NCI-H82 (cell line): ENCODE measurements at regions not wholly inside any gene's neighbourhood (a gene's known extent, or its start where the extent isn't known, plus 50 kb on each side); places are given as distances from the start of the nearest gene placed in this dataset.

Experiments used
- DNase-seq: peaks from one replicate; lab custom pipeline; 2025; lab: John Stamatoyannopoulos, UW

DNA sequence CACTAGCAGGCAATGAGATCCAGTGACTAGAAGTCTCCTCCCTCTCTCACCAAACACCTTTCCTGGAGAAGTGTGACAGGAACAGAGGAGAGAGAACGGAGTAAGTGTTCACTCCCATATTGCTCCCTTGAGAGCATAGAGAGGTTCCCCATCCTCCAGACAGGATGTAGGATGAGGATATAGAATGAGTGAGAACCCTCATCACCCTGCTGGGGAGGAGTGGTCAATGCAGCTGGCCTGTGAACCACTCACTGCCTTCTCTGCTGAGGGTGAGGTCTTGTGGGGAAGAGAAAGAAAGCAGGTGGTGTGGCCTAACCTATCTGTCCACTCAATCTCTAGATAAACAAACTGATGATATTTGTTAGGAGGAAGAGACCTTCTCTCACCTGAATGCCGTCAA, 386.6 kb downstream of the PCDH20 start:
- DNase-seq: peak; percentile 83

DNA sequence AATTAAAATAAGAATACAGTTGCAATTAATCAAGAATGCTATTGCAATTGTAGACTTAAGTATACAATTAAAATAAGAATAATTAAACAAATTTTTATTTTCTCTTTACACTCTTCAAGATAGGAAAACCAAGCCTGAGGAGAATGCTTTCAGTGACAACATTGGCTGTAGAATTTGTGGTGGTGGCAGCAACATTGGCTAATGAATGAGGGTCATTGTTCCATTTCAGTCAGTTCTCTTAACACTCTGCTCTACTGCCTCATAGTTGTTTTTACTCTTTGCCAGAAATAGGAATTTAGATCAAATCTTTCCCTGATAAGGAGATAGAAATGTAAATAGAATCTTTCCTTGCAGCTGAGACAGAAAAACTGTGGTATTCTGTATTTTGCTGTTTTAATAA, 391.6 kb downstream of the PCDH20 start:
- no peak for DNase-seq

DNA sequence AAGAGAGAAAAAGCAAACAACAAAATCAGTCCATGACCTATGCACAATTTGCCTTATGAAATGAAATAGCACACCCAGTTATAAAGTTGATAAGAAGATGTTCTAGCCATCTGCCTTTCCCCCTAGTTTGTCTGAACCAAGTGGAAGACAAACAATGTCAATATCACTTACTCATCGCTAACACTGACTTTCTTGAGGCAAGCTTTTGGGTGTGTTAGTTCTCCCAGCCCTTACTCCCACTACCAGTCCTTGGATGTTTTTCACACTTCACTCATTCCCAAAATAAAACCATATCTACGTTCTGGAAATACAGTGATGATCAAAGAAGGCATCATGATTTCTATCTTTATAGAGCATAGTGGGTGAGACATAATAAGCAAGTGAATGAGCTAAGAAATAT, 393.8 kb downstream of the PCDH20 start:
- DNase-seq: no peak

DNA sequence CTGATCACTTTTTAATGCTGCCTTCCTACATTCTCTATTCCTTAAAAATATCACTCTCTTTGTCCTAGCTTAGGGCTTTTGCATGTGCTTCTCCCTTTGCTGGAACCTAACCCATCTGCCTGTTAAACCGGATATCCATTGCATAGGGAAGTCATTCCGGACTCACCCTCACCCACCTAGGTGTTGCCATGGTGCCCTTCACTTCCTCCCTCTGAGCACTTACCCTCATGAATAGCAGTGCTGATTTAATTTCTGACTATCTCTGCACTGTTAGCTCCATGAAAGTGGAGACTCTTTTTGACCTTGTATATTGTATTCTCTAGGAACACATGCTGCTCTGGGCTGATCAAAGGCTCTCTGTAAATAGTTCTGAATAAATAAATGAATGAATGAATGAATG, 401.9 kb downstream of the PCDH20 start:
- no peak for DNase-seq

DNA sequence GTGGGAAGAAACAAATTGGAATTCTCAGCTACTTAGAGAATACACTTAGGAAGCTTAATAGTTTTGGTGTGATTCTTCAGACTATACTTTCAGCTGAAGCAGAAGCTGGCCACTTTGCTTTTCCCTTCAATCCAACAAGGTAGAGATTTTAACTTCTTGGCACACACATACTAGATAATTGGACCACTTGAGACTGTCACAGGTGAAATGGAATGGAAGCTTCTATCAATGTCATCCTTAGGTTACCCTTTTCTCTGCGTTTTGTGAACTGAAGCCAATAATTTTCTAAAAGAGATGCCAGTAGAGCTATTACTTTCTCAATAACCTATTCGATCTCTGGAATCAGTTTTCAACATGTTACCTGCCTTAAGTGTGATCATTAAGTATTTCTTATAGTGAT, 405.3 kb downstream of the PCDH20 start:
- DNase-seq: no peak

DNA sequence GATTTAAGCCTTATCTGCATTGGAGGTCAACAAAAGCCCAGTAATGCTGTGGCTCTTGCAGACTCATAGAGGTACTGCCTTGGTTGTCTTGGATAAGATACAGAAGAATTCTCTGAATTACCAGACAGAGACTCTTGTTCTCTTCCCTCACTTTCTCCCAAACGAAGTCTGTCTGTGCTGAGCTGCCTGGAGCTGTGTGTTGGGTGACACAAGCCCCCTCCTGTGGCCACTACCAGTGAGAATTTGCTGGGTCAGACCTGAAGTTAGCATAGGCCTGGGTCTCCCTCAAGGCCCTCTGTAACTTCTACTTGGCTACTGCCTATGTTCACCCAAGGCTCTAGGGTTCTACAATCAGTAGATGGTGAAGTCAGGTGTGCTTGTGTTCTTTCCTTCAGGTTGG, 413.0 kb downstream of the PCDH20 start:
- peak; percentile 5 for DNase-seq

DNA sequence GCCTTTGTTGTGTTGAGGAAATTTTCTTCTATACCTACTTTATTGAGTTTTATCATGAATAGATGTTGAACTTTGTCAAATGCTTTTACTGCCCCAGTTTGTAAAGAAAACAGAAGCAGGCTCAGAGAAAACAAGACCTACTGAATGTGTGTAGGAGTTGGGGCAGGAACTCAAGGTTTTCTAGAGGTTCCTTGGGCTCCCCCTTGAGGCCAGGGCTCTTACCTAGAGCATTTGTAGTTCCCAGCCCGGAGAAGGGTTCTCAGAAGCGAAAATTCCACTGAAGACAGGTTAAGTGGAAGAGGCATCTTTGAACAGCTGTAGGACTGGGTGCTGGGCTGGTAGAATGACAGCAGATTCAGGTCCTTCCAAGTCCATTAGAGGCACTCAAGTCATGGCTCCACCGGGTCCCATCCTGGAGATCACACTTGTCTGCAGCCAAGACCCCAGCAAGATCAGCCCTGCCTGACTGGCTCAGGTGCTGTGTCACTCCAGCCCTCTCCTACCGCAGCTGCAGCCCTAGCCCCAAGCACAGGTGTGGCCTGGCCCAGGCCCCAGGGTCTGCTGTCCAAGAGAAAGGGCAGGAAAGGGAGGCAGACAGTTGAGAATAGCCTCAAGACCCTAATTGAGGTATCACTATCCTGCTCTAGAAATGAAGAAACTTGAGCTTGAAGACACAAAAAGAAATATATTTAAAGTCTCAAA, 425.5 kb downstream of the PCDH20 start:
- peak; percentile 83 for DNase-seq

DNA sequence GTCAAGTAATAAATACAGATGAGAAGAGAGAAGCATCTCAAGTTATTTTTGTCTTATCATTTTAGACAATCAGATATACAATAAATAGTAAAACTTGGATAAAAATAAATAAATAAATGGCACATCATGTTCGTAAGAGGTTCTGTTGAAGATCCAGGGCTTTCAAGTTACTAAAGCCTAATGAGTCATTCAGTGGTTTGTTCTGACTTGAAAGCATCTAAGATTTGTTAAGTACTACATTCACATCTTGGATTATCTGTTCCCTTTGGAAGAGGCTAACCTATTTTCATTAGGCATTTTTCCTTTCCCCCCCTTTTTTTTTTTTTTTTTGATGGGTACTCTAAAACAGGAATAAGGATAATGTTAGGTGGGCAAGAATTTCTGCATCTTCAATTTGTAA, 429.3 kb downstream of the PCDH20 start:
- DNase-seq: no peak

DNA sequence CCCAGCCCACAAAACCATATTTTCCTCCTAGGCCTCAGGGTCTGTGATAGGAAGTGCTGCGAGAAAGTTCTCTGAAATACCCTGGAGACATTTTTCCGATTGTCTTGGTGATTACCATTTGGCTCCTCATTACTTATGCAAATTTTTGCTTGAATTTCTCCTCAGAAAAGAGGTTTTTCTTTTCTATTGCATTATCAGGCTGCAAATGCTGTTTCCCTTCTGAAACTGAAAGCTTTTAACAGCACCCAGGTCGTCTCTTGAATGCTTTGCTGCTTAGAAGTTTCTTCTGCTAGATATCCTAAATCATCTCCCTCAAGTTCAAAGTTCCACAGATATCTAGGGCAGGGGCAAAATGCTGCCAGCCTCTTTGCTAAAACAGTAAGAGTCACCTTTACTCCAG, 434.2 kb downstream of the PCDH20 start:
- DNase-seq: no peak

DNA sequence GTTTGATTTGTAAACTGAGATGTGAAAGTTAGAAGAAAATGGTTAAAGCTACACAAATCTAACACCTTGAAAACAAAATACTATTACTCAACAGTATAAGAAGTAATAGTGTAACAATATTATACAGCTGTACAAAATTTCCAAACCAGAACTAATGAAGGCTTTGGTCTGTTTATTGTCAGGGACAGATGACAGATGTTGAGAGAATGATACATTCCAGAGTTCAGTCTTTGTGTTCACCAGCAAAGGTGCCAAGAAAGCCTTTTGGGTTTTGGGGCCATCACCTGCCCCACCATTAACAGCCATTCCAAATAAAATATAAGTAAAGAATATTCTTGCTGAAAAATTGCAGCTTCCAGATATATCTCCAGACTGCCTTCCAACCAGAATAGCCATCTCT, 439.3 kb downstream of the PCDH20 start:
- no peak for DNase-seq

DNA sequence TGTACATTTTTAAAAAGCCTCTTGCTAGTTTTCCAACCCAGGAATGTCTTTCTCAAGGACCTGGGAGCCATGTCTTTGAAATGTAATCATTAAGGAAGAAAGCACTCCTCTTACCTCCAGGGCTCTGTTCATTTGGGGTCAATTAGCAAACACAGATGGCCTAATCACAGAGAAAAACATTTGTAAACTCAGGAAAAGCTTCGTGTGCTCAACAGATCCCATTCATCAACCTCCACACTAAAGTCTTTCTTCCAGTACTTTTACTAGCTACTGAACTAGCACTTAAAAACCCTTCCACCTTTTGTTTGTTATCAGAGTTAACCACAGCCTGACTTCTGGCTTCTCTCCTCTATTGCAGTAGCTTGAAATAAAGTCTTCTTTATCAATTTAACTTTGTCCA, 441.4 kb downstream of the PCDH20 start:
- DNase-seq: no peak

DNA sequence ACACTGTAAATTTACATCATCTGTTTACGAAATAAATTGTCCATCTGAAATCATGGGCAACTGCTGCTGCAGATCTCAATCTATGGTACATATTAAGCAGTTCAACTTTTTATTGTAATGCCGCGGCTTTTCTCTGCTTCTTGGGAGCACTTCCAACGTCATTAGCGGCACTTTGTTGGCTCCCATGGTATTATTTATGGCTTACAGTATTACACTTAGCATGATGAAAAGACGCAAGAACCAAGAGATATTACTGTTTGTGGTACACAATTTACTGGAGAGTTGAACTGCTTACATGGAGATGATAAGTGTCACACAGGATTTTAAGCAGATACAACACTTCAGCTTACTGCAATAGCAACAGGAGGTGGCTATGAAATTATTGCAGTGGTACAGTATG, 442.1 kb downstream of the PCDH20 start:
- DNase-seq: no peak

DNA sequence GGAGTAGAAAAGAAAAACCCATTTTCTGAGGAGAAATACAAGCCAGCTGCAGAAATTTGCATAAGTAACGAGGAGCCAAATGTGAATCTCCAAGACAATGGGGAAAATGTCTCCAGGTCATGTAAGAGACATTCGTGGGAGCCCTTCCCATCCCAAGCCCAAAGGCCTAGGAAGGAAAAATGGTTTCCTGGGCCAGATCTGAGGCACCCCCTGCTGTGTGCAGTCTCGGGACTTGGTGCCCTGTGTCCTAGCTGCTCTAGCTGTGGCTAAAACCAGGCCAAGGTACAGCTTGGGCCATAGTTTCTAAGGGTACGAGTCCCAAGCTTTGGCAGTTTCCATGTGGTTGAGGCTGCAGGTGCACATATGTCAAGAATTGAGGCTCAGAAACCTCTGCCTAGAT, 444.9 kb downstream of the PCDH20 start:
- no peak for DNase-seq

DNA sequence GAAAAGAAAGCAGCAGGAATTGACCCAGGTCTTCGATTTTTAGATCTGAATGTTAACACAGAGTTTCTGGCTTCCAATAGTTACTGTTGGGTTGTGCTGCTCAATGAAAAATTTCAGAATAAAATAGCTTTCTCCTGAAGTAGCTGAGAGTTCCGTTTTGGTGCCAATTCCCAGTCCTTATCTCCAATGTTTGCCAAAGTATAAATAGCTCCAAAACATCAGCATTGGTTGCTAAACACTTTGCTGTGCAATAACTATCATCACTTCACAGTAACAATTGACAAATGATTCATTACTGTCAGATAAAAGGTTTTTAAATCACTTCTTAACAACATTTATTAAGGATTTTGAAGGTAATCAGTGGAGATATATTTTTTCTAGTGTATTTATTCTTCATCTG, 446.0 kb downstream of the PCDH20 start:
- DNase-seq: no peak

DNA sequence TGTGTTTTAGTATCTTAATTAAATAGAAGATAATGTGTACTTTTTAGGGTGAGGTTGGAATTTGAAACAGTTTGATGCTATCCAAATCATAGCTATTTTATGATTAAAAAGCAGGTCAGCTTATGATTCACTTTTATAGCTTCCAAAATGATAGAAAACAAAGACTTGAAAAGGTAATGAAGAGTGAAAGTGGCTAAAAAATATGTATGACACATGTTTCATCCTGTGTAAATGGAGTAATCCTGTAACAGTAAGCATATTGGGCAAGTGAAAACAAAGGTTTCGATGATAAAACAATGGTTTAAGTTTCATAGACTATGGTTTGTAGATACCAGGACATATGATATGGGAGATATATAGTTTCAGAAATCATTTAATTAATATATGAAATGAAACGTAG, 456.2 kb downstream of the PCDH20 start:
- no peak for DNase-seq

DNA sequence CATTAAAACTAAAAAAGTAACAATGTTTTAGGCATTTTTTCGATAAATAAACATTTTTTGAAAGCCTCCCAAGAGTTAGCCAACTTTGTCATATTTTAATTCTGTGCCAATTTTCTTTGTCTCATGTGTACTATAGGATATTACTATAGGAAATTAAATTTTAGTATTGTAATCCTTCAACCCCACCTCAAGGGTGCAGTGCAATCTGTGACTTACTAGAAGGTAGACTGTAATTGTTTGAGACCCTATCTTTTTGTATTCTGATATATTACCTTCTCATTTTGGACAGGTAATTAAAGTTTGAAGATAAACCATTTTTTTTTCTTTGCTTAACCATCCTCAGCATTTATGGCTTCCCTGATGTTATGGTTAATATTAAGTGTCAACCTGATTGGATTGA, 457.8 kb downstream of the PCDH20 start:
- DNase-seq: no peak

DNA sequence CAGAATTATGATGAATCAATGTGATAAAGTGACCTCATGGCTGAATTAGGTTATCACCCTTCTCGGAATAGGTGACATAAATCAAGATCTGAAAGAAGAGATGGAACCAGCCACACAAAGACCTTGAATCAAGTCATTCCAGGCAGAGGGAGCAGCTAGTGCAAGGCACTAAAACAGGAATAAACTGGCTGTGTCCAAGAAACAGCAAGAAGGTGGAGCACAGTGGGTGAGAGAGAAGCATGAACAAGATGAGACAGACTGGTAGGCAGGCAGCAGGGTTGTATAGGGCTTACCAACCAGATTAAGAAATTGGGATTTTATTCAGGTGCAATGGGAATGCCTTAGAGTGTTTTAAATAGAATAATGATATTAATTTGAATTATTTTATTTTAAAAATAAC, 470.3 kb downstream of the PCDH20 start:
- no peak for DNase-seq

DNA sequence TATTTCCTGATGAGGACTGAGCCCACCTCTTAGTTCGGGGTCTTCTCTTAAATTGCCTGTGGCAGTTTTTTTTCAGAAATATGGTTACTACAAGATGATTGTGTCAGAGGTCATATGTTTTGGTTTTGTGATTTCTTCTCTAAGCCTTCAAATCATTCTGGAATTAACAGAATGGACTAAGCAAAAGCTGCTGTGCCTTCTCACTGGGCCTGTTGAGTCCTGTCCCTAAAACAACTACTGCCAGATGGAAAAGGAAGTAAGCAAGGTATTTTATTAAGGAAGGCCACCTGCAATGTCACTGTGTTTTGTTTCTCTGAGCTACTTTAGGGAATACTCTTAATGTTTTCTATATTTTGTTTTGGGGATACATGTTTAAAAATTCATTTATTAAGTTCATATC, 470.8 kb downstream of the PCDH20 start:
- no peak for DNase-seq

DNA sequence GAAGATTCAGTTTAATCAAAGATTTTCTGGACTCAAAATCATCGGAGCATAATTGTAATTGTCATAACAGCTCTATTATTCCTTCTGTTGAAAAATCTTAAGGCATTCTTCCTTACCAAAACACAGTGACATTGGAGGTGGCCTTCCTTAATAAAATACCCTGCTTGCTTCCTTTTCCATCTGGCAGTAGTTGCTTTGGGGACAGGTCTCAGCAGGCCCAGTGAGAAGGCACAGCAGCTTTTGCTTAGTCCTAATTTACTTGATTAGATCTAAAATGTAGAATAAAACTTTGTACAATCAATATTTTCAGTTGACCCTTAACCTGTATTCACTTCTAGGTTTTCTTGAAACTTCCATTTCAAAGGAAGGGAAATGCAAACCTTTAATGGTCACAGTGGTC, 471.6 kb downstream of the PCDH20 start:
- DNase-seq: no peak

DNA sequence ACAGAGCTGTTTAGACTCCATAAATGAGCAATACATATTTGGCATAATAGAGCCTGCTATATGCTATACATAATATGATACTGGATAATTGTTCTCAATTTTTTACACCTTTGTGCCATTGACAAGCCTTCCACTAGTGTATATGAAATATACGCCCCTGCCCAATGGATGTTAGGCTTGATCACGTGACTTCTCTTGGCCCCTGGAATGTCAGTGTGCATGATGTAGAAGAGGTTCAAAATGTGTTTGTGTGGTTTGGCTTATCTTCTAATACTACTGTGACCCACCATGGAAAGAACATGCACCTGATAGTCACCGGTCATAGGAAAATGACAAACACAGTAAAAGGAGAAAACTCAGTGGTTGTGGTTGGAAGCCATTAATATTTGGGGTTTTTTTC, 479.4 kb downstream of the PCDH20 start:
- DNase-seq: no peak

DNA sequence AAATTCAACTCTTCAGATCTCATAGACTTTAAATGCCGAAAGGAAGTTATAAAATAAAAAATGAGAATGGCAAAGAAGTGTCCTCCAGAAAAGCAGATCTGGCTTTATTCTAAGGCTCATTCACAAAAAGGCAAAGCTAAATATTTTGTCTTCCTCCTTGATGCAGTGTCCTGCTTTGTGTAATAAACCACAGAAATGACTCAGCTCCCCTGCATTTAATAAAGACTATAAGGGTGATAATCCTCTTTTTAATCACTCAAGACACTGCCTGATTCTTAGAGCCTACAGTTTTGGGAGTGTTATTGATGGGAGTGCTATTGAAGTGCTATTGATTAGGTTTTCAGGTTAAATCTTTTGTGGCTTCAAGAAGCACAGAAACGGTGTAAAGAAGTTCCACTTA, 482.0 kb downstream of the PCDH20 start:
- peak; percentile 69 for DNase-seq

DNA sequence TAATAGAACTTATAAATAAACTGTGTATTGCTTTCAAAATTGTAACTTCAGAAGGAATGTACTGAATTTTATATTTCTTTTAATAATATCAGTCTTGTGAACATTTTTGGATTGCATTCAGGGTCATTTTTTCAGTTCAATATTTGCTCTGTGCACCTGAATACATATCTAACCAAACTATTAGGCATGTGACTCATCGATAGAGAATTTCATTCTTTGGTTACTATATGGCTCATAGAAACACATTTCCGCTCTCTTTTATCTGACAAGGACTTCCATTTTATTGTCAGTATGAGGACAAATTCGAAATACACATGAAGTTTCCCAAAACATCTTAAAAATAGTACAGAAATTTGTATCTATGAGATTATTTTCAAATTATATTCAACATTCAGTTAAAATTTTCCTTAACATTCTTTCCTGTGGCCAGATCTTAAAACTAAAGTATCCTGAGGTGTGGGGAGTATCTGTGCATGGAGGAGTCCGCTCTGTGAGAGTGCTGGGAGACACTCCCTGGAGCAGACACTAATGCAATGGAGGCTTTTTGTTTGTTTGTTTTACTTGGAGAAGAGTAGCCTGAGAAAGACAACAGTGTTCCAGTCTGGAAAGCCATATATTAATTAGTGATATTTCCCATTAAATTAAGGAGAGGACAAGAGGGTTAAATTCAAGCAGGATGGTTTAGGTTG, 483.6 kb downstream of the PCDH20 start:
- DNase-seq: peak; percentile 61

DNA sequence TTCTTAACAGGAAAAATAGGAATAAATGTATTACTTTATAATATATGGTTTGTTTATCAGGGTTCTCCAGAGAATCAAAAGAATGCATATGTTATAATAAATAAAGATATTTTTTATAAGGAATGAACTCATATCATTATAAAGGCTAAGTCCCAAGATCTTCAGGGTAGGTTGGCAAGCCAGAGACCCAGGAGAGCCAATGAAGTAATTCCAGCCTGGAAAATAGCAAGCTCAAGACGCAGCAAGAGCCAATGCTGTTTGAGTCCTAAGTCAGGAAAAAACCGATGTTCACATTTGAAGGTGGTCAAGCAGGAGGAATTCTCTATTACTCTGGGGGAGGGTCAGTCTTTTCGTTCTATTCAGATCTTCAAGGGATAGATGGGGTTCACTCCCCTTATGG, 490.0 kb downstream of the PCDH20 start:
- DNase-seq: no peak

DNA sequence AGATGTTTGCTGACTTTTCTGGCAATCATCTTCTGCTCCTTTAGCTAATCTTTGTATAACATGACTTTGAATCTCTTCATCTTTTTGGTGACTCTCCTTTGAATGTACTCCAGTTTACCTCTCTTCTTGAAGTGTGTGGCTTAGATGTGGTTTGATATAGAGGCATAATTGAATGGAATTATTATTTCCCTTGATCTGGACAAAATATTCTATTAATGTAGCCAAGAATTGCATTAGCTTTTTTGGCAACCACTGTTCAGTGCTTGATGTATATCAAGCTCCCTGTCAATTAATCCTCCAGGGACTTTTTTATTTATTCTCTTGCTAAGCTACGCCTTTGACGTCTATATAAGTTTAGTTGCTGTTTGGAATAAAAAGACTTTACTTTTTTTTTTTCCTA, 490.8 kb downstream of the PCDH20 start:
- no peak for DNase-seq
